HG03066 (cell line): ENCODE measurements at regions not wholly inside any gene's neighbourhood (a gene's known extent, or its start where the extent isn't known, plus 50 kb on each side); places are given as distances from the start of the nearest gene placed in this dataset.
"Not testable (repeated sequence)": the region's sequence is repeated elsewhere in the genome, so short reads cannot be mapped to it uniquely, and the experiment has no call there.

Source experiments
- ATAC-seq: cut with Tn5 transposase; IDR thresholded peaks from one replicate; pipeline ENCODE4 v1.9.1; 2021; ENCODE audit warnings: low read depth; ENCODE audit not compliant: unreplicated experiment

GRCh38 chr4:28490669-28491068, 1630.0 kb downstream of the STIM2 start:
- ATAC-seq, result no peak

- ATAC-seq, result no peak
Measured at GRCh38 chr4:28505064-28505463, 1644.4 kb downstream of the STIM2 start.

GRCh38 chr4:28508636-28509035, 1648.0 kb downstream of the STIM2 start:
- no peak for ATAC-seq

- ATAC-seq, result not testable (repeated sequence)
Measured at GRCh38 chr4:28514766-28515165, 1654.1 kb downstream of the STIM2 start.

GRCh38 chr4:28518561-28519165, 1658.0 kb downstream of the STIM2 start:
- no peak for ATAC-seq

- no peak for ATAC-seq
Measured at GRCh38 chr4:28523681-28524190, 1663.1 kb downstream of the STIM2 start.

- no peak for ATAC-seq
Measured at GRCh38 chr4:28536124-28536523, 1675.5 kb downstream of the STIM2 start.

GRCh38 chr4:28545986-28546385, 1685.3 kb downstream of the STIM2 start:
- ATAC-seq, result no peak

- no peak for ATAC-seq
Measured at GRCh38 chr4:28548136-28548535, 1687.5 kb downstream of the STIM2 start.

- ATAC-seq, result no peak
Measured at GRCh38 chr4:28548594-28548993, 1688.0 kb downstream of the STIM2 start.

- no peak for ATAC-seq
Measured at GRCh38 chr4:28555866-28556265, 1695.2 kb downstream of the STIM2 start.

- ATAC-seq, result no peak
Measured at GRCh38 chr4:28557755-28558154, 1697.1 kb downstream of the STIM2 start.

- ATAC-seq, result no peak
Measured at GRCh38 chr4:28558895-28559294, 1698.3 kb downstream of the STIM2 start.

- no peak for ATAC-seq
Measured at GRCh38 chr4:28562913-28563312, 1702.3 kb downstream of the STIM2 start.

GRCh38 chr4:28565396-28565795, 1704.8 kb downstream of the STIM2 start:
- ATAC-seq, result no peak

- no peak for ATAC-seq
Measured at GRCh38 chr4:28600958-28601357, 1740.3 kb downstream of the STIM2 start.

GRCh38 chr4:28621591-28621990, 1761.0 kb downstream of the STIM2 start:
- ATAC-seq, result no peak

- ATAC-seq, result no peak
Measured at GRCh38 chr4:28636971-28637370, 1776.3 kb downstream of the STIM2 start.

- no peak for ATAC-seq
Measured at GRCh38 chr4:28639747-28640146, 1779.1 kb downstream of the STIM2 start.

- no peak for ATAC-seq
Measured at GRCh38 chr4:28654618-28655017, 1794.0 kb downstream of the STIM2 start.

- no peak for ATAC-seq
Measured at GRCh38 chr4:28665306-28665705, 1804.7 kb downstream of the STIM2 start.

GRCh38 chr4:28675582-28675981, 1814.9 kb downstream of the STIM2 start:
- no peak for ATAC-seq

GRCh38 chr4:28677808-28678207, 1817.2 kb downstream of the STIM2 start:
- ATAC-seq, result no peak
